ENCODE measurements at regions not wholly inside any gene's neighbourhood (a gene's known extent, or its start where the extent isn't known, plus 50 kb on each side); places are given as distances from the start of the nearest gene placed in this dataset.

DNA sequence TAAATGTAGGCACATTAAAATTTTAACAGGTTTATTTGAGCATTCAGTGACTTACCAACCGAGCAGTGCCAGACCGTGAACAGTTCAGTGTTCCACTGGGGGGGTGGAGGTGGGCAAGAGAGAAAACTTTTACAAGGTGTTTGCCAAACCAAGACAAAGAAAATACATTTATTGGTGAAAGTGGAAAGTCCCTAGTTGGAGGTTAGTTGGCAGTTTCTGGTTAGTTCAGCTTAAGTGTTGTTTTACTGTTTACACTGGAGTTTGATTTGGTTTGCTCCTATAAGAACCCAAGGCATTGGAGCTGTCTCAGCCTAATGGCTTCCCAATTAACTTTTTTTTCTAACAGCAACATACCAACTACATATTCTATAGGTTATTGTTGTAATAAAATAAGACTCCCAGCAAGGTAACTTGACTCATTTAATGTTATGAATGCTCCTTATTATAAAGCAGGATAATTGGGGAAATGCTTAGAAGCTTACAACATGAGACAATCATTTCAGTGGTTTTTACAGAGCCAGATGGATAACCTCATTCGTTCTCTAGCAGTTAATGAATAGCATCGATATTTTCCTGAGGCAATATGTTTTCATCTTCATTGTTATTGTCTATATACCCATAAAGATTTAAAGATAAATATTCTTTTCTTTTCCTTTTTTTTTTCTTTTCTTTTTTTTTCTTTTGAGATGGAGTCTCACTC is 115.8 kb downstream of the ETNK1 start:
- no peak for DNase-seq

DNA sequence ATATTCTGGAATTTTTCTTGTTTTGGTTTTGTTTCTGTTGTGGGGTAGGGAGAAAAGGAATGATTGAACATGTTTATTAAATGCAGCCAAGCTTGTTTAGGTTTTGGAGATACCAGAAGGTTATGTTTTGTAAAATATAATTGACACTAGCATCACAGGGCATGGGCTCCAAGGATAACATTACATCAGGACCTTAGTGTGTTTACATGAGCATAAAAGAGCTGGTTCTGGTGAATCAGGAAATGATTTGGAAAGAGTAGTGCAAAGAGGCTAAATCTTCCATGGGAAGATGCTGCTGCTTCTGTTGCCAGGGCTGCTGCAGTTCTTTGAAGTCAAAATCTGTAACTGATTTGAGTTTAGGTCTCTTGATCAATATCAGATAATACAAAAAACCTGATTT is 118.7 kb downstream of the ETNK1 start:
- DNase-seq = no peak

DNA sequence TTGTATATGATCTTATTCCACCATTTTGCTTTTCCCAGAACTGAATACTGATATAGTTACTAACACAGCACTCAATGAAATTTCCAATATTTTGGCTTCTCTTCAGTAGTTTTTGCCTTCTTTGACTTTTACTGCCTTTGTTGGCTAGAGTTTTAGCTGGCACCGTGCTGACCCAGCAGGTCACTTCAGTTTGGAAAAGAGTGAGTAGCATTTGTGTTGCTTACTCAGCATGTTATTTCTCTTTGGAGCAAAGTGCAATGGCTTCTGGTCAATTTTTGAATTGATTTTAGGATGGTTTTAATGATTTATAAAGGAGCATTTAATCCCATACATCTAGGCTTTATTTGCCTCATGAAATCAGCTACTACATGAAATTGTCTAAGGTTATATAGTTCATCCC is 119.2 kb downstream of the ETNK1 start:
- no peak for DNase-seq

DNA sequence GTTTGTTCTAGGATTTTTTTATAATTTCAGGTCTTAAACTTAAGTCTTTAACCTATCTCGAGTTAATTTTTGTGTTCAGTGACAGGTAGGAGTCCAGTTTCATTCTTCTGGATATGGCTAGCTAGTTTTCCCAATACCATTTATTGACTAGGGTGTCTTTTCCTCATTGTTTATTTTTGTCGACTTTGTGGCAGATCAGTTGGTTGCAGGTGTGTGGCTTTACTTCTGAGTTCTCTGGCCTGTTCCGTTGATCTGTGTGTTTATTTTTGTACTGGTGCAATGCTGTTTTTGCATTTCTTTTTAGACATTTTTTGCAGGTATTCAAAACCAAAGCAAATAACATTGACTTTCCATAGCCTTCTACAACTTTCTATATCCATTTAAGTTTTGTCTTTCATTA is 121.7 kb downstream of the ETNK1 start:
- DNase-seq = no peak

DNA sequence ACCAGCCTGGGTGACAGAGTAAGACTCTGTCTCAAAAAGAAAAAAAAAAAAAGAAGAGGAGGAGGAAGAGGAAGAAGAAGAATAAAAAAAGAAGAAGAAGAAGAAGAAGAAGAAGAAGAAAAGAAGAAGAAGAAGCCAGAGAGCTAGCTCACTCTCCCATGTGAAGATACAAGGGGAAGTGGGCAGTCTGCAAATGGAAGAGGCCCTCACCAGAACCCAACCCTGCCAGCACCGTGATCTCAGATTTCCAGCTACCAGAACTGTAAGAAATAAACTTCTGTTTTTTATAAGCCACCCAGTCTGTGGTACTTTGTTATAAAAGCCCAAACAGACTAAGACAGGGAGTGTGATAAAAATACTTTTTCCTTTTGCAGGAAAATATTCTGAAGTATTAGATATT is 130.7 kb downstream of the ETNK1 start:
- DNase-seq = no peak

DNA sequence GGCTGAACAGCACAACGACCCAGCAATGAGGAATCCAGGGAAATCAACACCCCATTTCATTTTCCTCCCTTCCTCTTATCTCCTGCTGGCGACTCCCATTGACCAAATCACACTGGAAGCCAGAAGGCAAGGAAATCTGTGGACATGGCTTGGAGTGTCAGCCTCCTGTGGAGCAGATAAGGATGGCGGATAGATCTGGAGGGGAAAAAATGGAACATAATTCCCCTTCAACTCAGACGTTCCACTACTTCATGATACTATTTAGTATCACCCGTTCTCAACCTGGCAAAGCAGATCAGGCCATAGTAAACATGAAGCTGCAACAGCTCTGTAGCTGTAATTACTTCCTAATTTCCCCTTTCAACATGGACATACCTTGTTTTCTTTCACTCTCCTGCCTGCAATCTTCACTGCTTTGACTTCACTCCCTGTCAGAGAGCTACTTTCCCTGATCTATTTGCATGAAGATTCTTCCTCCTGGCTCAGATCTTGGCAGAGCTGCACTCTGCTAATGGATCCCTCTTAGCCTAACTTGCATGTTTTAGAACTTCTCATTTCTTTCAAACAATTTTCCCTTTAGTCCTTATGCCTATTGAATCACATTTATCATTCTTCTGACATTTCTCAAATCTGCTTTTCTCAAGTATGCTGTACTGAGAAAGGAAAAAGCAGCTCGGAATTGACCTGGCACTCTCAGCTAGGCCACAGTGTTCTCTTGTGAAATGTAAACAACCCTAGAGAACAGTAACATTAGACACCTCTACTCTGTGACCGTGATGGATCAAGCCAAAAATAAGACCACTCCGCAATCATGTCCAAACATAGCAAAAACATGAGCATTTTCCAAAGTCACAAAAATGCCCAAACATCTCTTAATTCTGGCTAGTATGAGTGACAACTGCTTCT is 135.1 kb downstream of the ETNK1 start:
- no peak for DNase-seq

DNA sequence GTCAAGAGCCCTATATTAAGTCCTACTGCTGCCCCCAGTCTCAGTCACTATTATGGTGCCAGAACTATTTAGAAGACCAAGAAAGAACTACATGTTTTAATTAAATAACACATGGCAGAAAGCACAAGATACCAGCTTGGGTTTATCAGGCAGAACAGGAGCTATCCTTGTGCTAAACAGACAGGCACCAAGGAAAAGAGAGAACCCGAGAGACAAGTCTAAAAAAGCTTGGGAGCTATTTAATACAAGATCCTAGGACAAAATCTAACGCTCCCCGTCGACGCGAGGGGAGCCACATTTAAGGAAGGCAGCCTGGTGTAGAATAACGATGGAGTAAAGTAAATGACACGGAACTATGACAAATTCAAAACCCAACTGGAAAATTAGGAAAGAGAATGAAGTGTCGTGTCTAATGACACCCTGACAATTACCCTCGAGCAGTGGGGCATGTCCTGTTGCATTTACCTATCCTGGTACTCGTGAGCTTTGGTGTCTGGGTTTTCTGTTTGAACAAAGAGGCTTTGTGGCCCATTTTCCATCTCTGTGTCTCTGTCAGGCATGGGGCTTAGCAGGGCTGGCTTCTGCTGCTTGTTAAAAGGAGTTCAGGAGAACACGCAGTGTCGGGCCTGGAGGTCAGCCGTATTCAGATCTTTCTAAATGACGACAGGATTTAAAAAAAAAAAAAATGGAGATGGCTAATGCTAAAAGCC is 140.6 kb downstream of the ETNK1 start:
- no peak for DNase-seq

DNA sequence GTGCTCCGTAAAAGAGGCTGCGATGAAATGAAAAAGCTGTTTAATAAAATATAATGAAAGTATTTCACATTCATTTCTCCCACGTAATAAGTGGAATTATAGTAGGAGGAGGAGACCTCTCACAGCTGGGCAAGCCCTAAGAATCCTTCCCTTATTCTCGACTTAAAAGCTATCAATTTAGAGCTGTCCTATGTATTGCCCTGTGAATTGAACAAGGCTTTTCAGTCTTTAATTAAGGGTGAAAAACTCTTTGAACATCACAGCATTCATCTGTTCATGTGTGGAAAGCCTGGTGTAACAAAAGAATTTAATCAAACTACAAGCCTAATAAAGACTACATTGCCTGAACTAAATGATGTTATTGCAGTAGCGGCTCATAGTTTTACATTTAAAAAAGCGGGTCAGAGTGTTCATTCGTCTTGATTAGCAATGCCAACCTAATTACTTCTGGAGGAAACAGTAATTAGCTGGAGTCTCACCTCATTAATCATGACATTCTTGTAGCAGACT is 142.0 kb downstream of the ETNK1 start:
- no peak for DNase-seq

DNA sequence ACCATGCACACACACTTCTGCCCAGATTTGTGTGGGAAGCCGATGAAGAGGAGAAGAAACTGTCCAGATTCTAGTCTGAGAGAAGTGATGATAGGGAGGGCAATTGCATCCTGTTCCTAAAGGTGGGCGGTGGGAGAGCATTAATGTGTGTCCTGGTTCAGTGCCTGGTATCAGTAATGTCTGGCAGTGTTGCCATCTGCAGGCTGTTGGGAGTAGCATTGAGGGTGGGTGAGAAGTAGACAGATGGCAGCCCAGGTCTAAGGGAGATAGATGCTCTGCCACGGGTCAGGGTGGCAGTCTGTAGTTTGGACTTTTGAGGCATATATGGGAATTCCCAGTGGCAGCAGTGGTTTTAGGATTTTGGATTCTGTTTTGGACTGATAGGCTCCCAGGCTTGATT is 156.4 kb downstream of the ETNK1 start:
- DNase-seq = no peak

DNA sequence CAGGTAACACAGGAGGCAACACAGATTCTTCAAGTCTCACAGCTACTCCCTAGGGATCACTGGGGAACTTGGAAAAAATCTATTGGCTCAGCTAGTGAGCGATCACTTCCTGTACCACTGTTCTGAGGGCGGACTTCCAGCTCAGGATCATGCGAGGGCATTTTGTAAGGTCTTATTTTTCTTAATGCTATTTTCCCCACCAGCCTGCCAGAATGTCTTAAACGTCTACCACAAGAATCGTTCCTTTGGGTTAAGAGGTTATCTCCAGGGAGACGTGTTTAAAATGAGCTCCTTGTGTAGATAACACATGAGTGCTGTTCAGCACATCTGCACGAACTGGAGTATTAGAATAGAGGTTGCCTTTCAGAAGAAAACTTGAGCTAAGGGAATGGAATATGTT is 162.6 kb downstream of the ETNK1 start:
- no peak for DNase-seq

DNA sequence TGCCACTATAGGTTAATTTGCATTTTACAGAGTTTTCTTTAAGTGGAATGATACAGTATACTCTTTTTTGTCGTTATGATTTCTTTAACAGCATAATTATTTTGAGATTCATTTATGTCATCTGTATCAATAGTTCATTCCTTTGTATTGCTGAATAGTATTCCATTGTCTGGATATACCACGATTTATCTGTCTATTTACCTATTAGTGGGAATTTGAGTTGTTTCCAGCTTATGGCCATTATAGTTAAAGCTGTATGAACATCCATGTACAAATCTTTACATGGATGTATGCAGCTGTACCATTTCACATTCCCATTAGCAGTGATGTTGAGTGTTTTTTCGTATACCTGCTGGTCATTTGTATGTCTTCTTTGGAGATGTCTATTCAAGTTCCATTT is 163.9 kb downstream of the ETNK1 start:
- no peak for DNase-seq

DNA sequence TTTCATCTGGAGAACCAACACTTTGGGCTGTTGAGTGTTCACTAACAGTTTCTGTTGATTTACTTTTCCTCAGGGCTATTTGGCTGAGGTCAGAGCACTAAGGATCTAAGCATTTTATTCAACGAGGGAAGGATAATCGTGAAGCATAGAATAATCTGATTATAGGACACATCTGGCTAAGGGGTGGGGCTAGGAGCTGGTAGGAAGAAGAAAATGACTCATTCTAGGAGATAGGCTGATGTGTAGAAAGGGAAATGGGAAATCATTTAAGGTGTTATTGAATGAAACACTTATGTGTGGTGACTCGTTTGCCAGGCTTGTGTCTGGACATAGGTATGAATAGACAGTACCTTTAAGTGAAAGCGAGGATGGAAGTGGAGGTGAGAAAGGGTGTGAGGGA is 167.2 kb downstream of the ETNK1 start:
- DNase-seq = no peak

DNA sequence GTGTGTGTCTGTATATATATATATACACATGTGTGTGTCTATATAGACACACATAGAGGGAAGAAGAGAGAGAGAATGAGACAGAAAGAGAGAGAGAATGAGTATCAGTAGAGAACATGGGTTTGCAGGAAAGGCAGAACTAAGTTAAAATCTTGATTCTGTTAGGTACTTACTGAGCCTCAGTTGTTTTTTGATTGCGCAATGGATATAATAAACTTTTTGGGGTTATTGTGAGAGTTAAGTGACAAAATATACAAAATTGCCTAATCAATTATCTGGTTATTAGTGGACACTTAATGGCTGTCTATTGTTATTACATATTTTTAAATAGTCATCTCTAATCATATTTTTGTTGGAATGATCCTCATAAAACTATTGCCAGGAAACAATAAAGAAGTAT is 169.0 kb downstream of the ETNK1 start:
- no peak for DNase-seq

DNA sequence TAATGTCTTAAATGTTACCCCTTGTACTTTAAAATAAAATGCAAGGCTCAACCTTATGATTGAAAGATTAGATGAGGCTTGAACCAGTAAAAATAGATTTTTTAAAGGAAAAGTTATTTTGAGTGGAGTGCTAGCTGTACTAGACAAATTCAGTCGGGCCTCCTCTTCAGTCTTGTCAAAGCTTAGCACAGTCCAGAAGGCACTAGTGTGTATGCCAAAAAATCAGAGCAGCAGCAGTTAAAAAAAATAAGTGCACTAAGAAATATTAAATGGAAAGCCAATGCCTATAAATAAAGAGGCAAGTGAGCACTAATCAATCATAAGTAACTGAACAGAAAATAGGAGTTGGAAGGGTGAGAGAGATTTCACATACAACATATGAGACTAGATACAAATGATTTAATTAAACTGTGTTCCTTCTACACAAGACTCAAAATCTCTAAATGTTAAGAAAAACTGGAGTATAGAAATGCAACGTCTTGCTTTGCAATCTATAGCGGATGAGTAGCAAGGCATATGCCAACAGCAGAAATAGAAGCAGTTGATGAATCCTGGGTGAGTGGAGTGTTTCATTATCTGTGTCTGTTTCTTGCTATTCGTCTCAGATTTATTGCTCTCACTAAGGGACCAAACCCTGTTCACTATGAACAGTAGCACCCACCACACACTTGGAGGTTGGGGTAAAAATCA is 172.1 kb downstream of the ETNK1 start:
- DNase-seq = no peak

DNA sequence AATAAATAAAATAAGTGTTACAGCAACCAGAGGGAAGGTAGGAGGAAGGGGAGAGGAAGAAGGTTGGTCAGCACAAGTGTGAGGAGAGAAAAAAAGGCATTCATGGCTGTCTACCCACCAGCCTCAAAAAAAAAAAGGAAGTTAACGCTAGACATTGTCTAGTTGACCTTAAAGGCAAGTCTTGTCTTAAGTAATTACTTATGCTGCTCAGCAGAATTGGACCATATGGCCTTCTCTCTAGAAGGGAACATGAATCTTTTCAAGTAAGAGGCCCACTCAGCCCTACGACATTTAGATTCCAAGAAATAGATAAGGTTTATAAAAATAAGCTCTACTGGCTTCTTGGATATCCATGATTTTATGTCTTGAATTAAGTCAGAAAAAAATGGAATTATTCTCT is 172.7 kb downstream of the ETNK1 start:
- DNase-seq = no peak

DNA sequence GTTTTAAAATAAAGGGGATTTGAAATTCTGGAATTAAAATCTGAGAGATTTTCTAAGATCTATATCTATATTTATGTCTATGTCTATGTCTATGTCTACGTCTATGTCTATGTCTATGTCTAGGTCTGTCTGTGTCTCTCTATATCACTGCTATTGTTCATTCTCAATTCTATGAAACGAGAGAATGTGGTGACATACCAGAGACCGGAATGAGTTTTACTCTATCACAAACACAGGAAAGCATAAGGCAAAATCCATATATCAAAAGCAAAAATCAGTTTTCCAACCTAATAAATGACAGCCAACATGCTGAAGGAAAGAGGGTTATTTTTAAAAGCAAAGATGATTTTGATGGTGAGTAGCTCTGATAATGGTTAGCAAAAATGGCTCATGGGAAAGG is 173.1 kb downstream of the ETNK1 start:
- no peak for DNase-seq

DNA sequence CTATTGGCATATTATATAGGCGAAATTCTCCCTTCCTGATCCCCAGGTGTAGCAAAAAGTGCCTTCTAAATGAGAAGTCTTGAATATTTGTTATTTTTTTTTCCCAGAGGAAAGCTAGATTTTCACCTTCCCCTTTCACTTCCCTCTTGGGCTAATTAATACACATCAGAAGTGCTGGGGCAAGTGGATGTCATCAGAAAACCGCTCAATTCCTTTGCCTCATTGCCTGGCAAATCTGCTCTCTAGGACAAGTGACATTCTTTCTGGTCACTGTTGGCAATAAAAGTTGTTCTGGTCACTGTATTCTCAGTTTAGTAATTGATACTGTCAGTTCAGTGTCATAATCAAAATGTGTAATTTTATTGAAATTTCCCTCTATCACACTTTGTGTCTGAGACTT is 174.5 kb downstream of the ETNK1 start:
- DNase-seq = no peak

DNA sequence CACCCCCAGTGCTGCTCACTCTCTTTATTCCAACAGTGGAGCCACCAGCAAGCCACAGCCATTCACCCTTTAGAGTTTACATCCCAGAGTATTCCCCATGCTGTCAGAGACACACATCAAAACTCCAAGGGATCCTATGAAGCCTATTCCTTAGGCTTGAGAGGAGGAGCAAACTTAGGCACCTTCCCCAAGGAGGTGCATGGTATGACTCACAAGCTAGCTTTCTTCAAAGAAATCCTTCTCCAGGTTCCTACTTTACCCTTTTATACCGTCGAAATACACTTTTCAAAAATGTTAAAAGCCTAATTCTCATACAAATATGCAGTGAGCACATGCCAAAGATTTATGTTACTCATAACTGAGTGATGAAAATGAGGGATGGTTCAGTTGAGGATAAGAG is 175.4 kb downstream of the ETNK1 start:
- DNase-seq = no peak

DNA sequence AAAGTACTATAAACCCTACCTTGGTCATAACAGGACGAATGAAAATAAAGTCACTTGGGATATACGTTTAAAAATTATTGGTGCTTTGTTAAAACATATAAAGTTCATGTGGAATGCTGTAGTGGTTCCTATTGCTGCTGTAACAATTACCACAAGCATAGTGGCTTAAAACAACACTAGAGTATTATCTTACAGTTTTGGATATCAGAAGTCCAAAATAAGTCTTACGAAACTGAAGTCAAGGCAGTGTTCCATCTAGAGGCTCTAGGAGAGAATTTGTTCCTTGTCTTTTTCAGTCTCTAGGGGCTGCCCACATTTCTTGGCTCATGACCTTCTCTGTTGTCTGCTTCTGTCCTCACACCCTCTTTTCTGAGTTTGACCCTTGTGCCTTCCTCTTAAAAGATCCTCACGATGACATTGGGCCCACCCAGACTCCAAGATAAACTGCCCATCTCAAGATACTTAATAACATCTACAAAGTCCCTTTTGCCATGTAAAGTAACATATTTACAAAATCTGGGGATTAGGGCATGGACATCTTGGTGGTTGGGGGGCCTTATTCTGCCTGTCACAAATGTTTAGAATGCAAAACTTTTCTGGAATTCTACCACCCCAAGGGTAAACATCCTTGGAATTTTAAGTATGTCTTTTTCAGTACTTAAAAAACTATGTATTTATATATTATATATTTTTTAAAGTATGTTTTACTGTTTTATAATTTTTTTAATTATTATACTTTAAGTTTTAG is 178.1 kb downstream of the ETNK1 start:
- no peak for DNase-seq

DNA sequence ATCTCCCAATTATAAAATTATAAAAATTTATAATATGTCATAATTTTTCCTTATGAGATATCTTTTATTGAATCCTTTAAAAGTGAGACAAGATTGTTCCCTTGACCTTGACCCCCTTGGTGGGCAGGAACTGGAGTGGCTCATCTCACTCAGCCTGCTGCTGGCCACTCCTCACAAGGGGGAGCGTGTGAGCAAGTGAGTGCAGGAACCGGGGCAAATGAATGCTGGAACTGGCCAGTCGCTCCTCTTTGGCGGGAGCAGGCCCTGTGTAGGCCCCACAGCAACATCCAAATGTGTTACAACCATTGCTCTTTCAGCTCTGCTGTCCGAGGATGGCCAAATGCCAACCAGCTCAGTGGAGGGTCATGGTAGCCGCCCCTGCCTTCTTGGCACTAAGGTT is 178.8 kb downstream of the ETNK1 start:
- DNase-seq = no peak

DNA sequence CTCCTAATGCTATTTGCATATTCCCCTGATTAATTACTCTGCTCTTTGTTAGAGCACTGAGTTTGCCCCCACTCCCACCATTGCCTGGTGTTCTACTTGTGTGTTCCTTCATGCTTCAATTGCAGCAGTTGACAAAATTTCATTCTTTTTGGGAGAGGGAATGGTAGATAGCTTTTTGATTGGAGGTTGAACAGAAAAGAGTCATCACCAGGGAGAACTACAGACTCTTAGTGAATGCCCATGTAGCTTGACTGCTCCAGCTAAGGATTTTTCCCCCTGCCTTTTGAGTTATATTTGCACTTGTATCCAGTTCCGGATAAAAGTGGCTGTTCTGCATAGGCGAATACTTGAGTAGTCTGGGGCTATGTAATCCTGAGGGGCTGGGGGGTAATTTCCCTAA is 183.9 kb downstream of the ETNK1 start:
- no peak for DNase-seq

DNA sequence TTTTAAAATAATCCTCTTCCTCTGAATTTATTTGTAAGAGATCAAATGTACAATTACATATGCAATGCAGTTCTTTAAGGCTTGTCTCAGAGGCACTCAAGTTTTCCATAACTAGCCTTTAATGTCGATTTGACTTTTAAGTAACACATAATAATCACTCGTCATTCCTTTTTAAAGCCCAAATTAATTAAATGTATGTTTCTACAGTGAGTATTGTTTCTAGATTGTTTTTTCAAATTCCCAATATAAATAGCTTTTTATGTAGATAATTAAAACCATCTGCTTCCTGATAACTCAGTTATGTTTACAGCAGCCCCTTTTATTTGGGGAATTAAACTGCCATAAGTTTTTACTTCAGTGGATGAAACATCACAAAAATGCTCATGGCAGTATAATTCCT is 185.1 kb downstream of the ETNK1 start:
- DNase-seq = no peak

Measured in NCI-H187 (cell line).